Panc1 (cell line): ENCODE measurements at regions not wholly inside any gene's neighbourhood (a gene's known extent, or its start where the extent isn't known, plus 50 kb on each side); places are given as distances from the start of the nearest gene placed in this dataset.

Experiments
- ATAC-seq: fragments of 200-7000 bp; cut with Tn5 transposase; 2 replicates; pipeline ENCODE4 v1.9.1; 2020; ENCODE audit warnings: mild to moderate bottlenecking, moderate library complexity
- BruUV-seq: library from RNA; stranded (reverse); fragments of 400-500 nt; replicated peaks from 2 replicates; lab custom pipeline; 2021; lab: Mats Ljungman, UMichigan
- CTCF ChIA-PET: fragments of 300-600 bp; sonication (Branson Sonifier 250); formaldehyde crosslinking; loops from one replicate; lab custom pipeline; 2022; ENCODE audit warnings: antibody characterized with exemption; lab: Charles Lee
- POLR2A ChIA-PET: fragments of 300-600 bp; sonication (Branson Sonifier 250); formaldehyde crosslinking; loops from one replicate; lab custom pipeline; 2022; ENCODE audit warnings: antibody characterized with exemption; lab: Charles Lee
- DNase-seq: peaks from one replicate; pipeline ENCODE4 v3.0.0-alpha.2; 2010; ENCODE audit warnings: low read depth, low spot score
- H3K27ac ChIP-seq: 2 replicates; pipeline ENCODE4 v1.5.1; 2011; ENCODE audit warnings: mild to moderate bottlenecking, low read length, inconsistent platforms
- H3K27me3 ChIP-seq: fragments of 200-500 bp; sonication (Bioruptor generic); 2 replicates; pipeline ENCODE4 v1.6.0; 2014; ENCODE audit warnings: low read length, inconsistent platforms; ENCODE audit not compliant: control insufficient read depth, insufficient read depth
- H3K36me3 ChIP-seq: fragments of 200-500 bp; sonication (Bioruptor generic); 2 replicates; pipeline ENCODE4 v1.5.1; 2014; ENCODE audit warnings: inconsistent platforms, mild to moderate bottlenecking, low read length, moderate library complexity; ENCODE audit not compliant: control insufficient read depth, insufficient read depth
- H3K4me1 ChIP-seq: 2 replicates; pipeline ENCODE4 v1.5.1; 2011; ENCODE audit warnings: inconsistent platforms, mild to moderate bottlenecking, low read length, moderate library complexity; ENCODE audit not compliant: control insufficient read depth, insufficient read depth
- H3K4me3 ChIP-seq, 2 experiments: 2 replicates each; pipeline ENCODE4 v1.5.1; 2011 to 2012; ENCODE audit warnings: low read depth in 2 of 2, low read length in 2 of 2, mild to moderate bottlenecking in 2 of 2, inconsistent platforms in 1 of 2, moderate library complexity in 1 of 2
- H3K9me3 ChIP-seq: fragments of 200-500 bp; sonication (Bioruptor generic); 2 replicates; pipeline ENCODE4 v1.5.1; 2014; ENCODE audit warnings: low read depth, mild to moderate bottlenecking, inconsistent platforms, low read length, moderate library complexity; ENCODE audit not compliant: control insufficient read depth, insufficient read depth
- CTCF ChIP-seq: fragments of 450-650 bp; IDR thresholded peaks from 2 replicates; pipeline ENCODE4 v1.5.1; 2017; ENCODE audit warnings: mild to moderate bottlenecking
- POLR2AphosphoS5 ChIP-seq: IDR thresholded peaks from 2 replicates; pipeline ENCODE4 v1.6.1; 2012; ENCODE audit warnings: mild to moderate bottlenecking, low read depth, low read length, moderate library complexity
- REST ChIP-seq, 2 experiments: IDR thresholded peaks; 2 replicates each; pipeline ENCODE4 v1.6.1; 2011 to 2012; ENCODE audit warnings: low read depth in 2 of 2, control low read depth in 1 of 2, low read length in 1 of 2, mild to moderate bottlenecking in 1 of 2, moderate library complexity in 1 of 2; ENCODE audit not compliant: insufficient read depth in 1 of 2
- SIN3A ChIP-seq: IDR thresholded peaks from 2 replicates; pipeline ENCODE4 v1.6.1; 2012; ENCODE audit warnings: low read depth, mild to moderate bottlenecking, low read length, moderate library complexity, borderline replicate concordance; ENCODE audit not compliant: insufficient read depth
- TCF7L2 ChIP-seq: IDR thresholded peaks from 2 replicates; pipeline ENCODE4 v1.6.1; 2011; ENCODE audit warnings: mild to moderate bottlenecking, low read depth, low read length, inconsistent platforms
- in situ Hi-C: cut with HindIII; loops from 2 replicates; pipeline ENCODE4 v1.10.0; 2016; ENCODE audit warnings: low sequenced_read_pairs, low pct_unique_long_range_greater_than_20kb
- intact Hi-C: fragments of 100-400 bp; cut with micrococcal nuclease; formaldehyde crosslinking; loops from one replicate; pipeline ENCODE4 v1.10.0; 2022; ENCODE audit not compliant: unreplicated experiment

- no peak for ATAC-seq
- DNase-seq = no peak
- BruUV-seq = no TSS peak
- Histone ChIP-seq H3K27ac (no peak overlapping the region), H3K4me1 (no peaks in the 10 kb centered on the region), H3K9me3 (no peaks in the 10 kb centered on the region; the same call in 1 of the 2 replicates), H3K27me3 (no peaks in the 10 kb centered on the region), H3K36me3 (no peaks in the 10 kb centered on the region), H3K4me3 (no peak overlapping the region)
- no peak for TF ChIP-seq CTCF
- TF ChIP-seq POLR2AphosphoS5 = no peak
- no peak for TF ChIP-seq SIN3A
- TF ChIP-seq TCF7L2 = no peak
- no peak for TF ChIP-seq REST (IDR thresholded peaks at IDR 0.05; ENCODE audit: insufficient read depth in 1 of 2, low read depth in 2 of 2, low read length in 1 of 2)
- CTCF ChIA-PET = no interaction called here
- POLR2A ChIA-PET = no interaction called here
- intact Hi-C loops = no loop called here
- in situ Hi-C loops = no loop called here
Observed at GRCh38 chr5:169458221-169458620, 125.4 kb upstream of the SPDL1 start.

- intact Hi-C loops = no loop called here
- in situ Hi-C loops = no loop called here
- no peak overlapping the region for H3K4me3 ChIP-seq
- no peaks in the 10 kb centered on the region for H3K36me3 ChIP-seq
- no peaks in the 10 kb centered on the region for H3K27me3 ChIP-seq
- CTCF ChIA-PET = no interaction called here
- BruUV-seq = no TSS peak
- ATAC-seq (no peak), DNase-seq (no peak)
- POLR2A ChIA-PET = no interaction called here
- no peaks in the 10 kb centered on the region for H3K4me1 ChIP-seq
- TF ChIP-seq POLR2AphosphoS5 (no peak), REST (IDR thresholded peaks at IDR 0.05; ENCODE audit: insufficient read depth in 1 of 2, low read depth in 2 of 2, low read length in 1 of 2) (no peak), SIN3A (no peak), CTCF (no peak), TCF7L2 (no peak)
- no peak overlapping the region for H3K27ac ChIP-seq
- H3K9me3 ChIP-seq = no peaks in the 10 kb centered on the region; the same call in 1 of the 2 replicates
Observed at GRCh38 chr5:169450464-169450863, 133.1 kb upstream of the SPDL1 start.
